GM19035 (cell line): ENCODE measurements at regions not wholly inside any gene's neighbourhood (a gene's known extent, or its start where the extent isn't known, plus 50 kb on each side); places are given as distances from the start of the nearest gene placed in this dataset.

ENCODE experiments used
- ATAC-seq: cut with Tn5 transposase; IDR thresholded peaks from one replicate; pipeline ENCODE4 v1.9.1; 2021; ENCODE audit not compliant: unreplicated experiment

GRCh38 chr12:24307716-24308335, 358.4 kb upstream of the SOX5 start:
- no peak for ATAC-seq

DNA sequence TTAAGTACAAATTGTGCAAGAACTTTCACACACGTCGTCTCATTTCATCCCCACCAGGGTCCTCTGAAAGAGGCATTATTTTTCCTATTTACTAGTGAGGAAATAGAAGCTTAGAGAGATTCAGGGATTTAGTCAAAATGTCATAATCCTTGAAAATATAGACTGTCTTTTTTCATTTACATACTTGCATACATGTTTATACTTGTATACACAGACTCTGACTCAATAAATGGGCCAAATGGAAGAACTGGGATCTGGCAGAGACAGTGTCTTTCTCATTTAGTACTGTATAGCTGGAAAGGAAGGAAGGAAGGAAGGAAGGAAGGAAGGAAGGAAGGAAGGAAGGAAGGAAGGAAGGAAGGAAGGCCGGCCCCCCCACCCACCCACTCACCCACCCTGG, 357.7 kb upstream of the SOX5 start:
- ATAC-seq = no peak

DNA sequence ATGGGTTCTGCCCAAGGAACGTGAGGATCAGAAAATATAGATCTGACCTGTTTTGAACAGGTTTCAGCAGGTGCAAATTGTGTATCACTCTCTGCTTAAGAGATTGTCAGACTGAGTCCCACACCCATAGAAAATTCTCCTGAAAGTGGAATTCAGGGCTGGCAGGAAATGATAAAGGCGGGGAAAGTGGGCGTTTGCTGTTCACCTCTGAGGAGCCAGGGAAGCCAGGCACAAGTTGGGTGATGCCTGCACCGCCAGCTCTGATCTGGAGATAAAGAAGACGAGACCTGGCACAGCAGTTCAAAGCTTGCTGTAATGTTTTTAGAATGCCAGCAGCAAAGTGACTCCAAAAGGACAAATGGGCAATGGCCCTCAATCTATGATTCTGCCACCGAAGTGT, 356.5 kb upstream of the SOX5 start:
- ATAC-seq = no peak

- no peak for ATAC-seq
These were observed 354.8 kb upstream of the SOX5 start for GRCh38 chr12:24304285-24304684.

GRCh38 chr12:24302708-24303107, 353.2 kb upstream of the SOX5 start:
- no peak for ATAC-seq

DNA sequence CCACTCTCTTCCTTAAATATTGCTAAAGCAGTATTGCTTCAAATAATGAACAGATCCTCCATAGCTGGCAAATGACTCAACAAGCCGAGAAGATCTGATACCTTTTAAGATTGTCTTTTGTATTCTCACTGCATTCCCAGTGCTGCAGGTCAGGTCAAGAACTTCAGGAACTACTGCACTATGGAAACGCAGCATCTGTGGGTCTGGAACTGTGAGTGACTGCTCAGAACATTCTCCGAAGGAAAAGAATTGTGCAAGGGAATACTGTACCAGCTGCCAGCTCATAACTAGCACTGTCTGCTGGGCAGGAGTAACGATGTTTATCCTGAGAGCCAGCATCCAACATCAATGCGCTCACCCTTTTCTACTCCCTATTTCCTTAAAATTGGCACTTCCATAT, 348.0 kb upstream of the SOX5 start:
- no peak for ATAC-seq

DNA sequence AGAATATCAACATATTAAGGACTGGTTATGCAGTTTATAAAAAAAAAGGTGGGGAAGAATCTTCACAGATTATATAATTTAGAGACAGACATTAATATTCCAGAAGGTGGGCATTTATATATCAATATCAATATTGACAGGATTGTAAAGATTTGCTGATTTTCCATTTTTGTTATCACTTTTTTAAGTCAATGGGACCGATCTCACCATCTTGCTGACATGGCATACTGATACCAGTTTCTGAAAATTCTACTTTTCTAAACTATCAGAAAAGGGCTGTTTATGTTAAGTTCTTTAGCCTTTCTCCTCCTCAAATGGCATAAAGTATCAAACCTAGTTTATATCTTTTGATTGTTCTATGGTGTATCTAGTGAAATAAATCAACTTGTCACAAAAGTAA, 344.1 kb upstream of the SOX5 start:
- no peak for ATAC-seq

GRCh38 chr12:24287963-24288362, 338.5 kb upstream of the SOX5 start:
- ATAC-seq = no peak

DNA sequence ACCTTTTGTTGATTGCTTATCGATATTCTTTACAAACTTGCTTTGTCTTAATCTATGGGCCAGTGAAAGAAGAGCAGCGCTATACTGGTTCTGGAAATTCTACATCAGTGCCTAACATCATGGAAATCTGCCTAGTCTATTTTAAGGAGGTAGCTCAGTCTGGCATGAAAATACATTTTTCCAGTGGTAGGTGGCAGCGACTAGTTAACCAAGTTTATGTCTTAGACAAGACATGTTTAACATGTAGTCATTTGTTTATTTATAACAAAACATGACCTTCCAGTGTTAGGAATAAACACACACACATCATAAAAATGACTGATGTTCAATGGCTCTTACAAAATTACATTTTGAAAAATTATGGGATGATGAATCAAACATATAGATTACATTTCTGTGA, 336.0 kb upstream of the SOX5 start:
- ATAC-seq = no peak

GRCh38 chr12:24281341-24281740, 331.9 kb upstream of the SOX5 start:
- no peak for ATAC-seq

DNA sequence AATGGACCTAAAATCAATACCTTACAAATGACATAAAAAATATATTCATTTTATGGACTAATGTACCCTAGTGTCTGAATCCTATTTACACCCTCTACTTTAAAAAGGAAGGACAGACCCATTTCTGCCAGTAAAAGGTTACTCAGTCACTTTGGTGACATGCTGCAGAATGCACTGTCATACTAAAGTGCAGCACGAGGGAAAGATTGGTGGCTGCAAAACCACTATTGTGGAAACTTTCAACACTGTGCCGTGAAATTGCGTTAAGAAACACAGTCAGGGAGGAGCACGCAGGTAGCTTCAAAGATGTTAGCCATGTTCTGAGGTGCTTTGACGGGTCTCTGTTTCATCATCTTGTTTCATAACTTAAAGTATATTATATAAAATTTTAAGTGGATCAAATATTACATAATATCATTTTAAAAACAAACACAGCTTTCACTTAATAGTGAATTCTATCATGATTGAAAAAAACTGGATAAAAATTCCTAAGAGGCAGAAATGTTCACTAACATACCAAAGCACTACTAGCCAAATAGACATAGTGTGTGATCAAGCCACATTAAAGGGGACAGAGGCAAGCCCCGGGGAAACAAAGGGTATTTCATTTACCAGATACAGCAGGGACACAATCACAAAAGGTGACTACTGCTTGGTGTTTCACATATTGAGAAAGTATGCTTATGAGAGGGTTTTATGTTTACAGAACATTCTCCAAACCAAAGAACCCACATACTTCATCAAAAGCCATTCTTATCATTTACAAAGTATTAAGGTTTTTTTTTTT, 330.8 kb upstream of the SOX5 start:
- ATAC-seq = no peak

DNA sequence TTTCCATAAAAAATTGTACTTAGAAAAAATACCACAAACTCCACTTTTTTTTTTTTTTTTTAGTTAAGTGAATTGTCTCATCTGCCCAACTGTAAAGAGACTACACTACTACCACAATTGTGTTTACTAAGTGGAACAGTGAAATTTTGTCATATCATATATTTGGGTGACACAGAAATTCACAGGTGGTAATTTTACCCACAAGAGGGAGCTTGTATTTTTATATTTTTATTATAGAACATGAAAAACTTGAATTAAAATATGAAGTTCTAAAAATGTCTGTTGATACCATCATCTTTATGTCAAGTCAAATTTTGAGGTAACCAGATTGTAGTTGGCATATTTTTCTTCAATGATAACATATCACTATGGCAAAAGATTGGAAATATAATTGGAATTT, 329.4 kb upstream of the SOX5 start:
- ATAC-seq = no peak

DNA sequence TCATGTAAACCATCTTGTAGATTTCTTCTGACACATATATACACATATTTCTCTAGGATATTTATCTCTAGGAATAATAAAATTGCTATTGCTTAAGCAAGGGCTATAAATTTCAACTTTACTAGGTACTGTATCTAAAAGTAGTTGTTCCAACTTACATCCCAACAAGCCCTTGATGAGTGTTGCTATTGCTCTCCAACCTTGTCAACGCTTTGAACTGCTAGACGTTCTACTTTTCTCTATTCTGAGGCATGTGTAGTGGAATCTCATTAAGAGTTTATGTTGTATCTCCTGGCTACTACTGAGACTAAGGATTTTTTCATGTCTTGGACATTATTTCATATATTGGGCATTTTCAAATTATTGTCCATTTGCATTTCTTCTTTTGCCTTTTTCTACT, 321.5 kb upstream of the SOX5 start:
- no peak for ATAC-seq

GRCh38 chr12:24270464-24270863, 321.0 kb upstream of the SOX5 start:
- no peak for ATAC-seq

DNA sequence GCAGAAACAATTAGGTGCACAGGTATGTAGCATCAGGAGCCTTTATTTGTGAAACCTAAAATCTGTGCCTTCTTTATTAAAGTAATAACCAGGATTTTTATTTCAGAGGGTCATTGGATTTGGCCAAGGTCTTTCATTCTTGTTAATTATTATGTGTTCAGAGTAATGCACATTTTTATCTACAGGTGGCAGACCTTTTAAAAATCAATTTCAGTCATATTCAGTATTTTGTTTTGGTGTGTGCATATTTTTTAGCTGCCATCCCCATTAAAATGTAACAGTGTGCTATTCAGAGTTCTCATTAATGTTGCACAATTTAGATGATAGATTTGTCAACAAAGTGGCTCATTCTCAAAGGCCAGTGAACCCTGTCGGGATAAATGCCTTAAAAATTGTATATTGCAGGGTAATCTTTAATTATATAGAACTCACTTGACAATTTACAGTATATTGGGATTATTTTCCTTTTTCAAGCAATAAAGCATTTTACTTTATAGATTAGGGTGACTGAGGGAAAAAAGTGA, 319.3 kb upstream of the SOX5 start:
- ATAC-seq = no peak

GRCh38 chr12:24266982-24267381, 317.5 kb upstream of the SOX5 start:
- ATAC-seq = no peak

DNA sequence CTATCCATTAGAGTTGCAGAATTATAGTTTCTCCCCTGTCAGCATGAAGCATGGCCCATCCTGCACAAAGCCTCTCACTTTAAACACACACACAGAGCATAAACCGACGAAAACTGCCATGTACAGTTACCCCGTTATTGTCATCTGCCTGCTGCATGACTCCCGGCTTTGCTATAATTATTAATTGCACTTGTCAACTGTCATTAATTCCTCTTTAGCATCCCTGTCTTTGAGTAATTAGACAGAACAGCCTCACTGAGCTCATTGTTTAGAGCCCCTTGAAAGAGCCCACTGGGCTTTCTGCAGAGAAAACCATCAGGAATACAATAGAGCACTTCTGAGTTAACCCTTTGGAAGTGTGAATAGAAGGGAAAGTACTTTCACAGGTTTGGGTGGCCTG, 307.2 kb upstream of the SOX5 start:
- ATAC-seq = no peak

DNA sequence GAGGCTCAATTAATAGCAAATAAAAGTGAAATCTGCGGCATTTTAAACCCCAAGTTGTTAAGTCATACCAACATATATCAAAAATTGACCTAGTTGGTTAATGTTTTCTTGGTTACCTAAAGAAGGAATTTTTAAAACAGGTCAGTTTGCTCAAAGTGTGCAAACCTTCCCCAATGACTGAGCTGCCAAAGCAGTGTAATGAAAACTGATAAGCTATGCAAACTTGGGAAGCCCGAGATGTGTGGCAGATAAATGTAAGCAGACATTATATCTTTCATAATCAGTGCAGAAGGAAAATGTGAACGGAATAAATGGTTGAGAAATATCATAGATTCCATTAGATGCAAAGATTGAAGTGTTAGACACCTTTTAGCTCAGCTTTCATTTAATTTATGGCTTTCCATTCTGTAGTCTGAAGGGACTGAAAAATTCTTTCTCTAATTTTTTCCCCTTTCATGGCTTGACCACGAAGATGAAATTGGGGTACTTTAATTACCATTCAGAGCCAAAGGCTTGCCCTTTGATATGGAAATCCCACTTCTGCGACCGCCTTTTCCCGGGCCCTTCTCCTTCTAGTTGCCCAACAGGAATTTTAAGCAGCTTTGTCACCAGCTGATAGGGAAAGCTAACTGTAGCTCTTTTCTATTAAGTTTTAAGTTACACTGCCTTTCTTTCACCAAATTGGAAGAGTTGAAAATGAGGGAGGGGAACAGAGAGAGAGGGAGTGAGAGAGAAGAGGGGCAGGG, 306.6 kb upstream of the SOX5 start:
- no peak for ATAC-seq

GRCh38 chr12:24252602-24253001, 303.1 kb upstream of the SOX5 start:
- ATAC-seq = no peak

DNA sequence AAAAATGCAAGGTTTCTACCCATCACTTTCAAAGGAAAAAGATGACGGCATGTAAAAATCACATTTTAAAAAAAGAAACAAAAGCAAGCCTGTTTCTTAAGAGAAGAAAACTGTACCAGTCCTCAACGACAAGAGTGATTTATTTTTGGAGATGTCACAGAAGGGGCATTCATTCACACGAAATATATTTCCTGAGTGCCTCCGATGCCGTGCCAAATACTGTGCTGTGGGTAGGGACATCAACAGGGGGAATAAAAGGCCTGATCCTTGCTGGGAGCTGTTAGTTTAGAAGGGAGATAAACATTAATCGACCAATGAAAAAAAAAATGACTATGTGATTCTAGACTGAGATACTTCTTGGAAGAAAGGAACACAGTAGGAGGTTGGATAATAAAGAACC, 297.5 kb upstream of the SOX5 start:
- ATAC-seq = no peak

DNA sequence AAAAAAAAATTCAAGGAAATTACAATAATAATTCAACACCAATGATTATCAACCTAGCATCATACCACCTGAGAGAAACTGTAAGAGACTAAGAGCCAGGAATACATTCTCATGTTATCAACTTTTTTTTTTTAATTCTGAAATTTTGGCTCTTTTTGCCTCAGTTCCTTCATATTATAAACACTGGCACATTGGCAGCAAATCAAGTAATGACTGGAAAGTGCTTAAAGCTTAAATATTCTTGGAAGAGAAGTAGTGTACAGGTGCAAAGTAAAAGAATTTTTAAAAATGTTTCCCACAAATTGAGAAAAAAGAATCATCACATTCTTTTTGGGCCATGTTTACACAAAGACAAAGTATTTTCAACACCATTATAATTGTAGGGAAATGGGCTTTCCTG, 296.9 kb upstream of the SOX5 start:
- no peak for ATAC-seq

- no peak for ATAC-seq
These were observed 295.3 kb upstream of the SOX5 start for GRCh38 chr12:24244801-24245200.
